ENCODE measurements at regions not wholly inside any gene's neighbourhood (a gene's known extent, or its start where the extent isn't known, plus 50 kb on each side); places are given as distances from the start of the nearest gene placed in this dataset.

- Histone ChIP-seq H3K4me1 (ENCODE audit: insufficient read depth, low read length) (peaks cover 4% of the 10 kb centered on the region), H3K27ac (ENCODE audit: low read depth, low read length) (no peak overlapping the region), H3K4me3 (ENCODE audit: low read depth in 1 of 2, low read length in 2 of 2) (no peak overlapping the region), H3K27me3 (ENCODE audit: control insufficient read depth in 1 of 2, insufficient read depth in 2 of 2, low read length in 2 of 2) (no peaks in the 10 kb centered on the region), H3K36me3 (ENCODE audit: insufficient read depth, low read length) (no peaks in the 10 kb centered on the region), H3K9me3 (ENCODE audit: low read length) (no peaks in the 10 kb centered on the region), H3K9ac (ENCODE audit: low read length) (no peak overlapping the region)
Observed at GRCh38 chr11:106463796-106464201, 386.3 kb downstream of the AASDHPPT start.

DNA sequence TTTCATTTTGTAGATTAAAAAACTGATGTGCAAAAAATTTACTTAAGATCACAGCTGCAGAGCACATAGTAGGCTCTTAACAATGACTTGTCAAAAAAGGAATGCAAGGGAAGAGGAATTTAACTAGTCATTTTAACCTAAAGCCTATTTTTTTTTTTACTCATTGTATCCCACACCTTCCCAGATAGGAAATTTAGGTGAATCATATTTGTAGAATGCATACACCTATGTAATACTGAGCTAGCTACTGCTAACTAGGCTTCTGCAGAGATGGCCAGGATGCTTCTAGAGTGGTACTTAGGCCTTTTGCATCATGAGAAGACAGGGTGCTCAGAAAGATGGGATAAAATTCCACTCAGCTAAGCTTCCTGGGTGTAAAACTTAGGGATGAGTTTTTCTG lies 387.3 kb downstream of the AASDHPPT start:
- H3K27ac ChIP-seq (ENCODE audit: low read depth, low read length): no peak overlapping the region
- no peaks in the 10 kb centered on the region for H3K27me3 ChIP-seq (ENCODE audit: control insufficient read depth in 1 of 2, insufficient read depth in 2 of 2, low read length in 2 of 2)
- H3K4me3 ChIP-seq (ENCODE audit: low read depth in 1 of 2, low read length in 2 of 2): no peak overlapping the region
- no peaks in the 10 kb centered on the region for H3K9me3 ChIP-seq (ENCODE audit: low read length)
- no peak overlapping the region for H3K9ac ChIP-seq (ENCODE audit: low read length)
- no peaks in the 10 kb centered on the region for H3K36me3 ChIP-seq (ENCODE audit: insufficient read depth, low read length)
- peaks cover 4% of the 10 kb centered on the region for H3K4me1 ChIP-seq (ENCODE audit: insufficient read depth, low read length)

DNA sequence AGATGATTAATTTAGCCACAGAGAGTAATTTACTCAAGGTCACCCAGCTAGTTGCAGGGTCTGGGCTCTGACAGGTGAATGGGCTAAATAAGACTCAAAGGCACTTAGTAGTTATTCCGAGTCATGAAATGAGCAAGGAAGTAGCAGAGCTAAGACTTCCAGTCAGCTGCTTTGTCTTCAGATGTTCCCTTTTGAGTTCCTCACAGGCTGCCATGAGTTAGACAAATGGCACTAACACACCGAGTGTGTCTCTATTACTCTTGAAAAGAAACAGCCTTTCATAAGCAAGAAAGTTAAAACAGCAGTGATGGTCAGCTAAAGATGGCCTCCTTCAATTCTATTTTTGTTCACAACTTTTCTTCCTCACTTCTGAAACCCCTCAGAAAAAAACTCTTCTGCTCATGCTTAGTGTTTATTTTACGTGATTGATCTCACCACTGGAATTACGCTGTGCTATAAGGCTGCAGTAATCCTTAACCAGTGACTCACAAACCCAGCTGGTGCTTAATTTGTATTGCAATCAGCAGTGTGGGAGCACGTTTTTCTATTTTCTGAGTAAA lies 389.1 kb downstream of the AASDHPPT start:
- H3K27ac ChIP-seq (ENCODE audit: low read depth, low read length): no peak overlapping the region
- H3K4me1 ChIP-seq (ENCODE audit: insufficient read depth, low read length): peaks cover 4% of the 10 kb centered on the region

DNA sequence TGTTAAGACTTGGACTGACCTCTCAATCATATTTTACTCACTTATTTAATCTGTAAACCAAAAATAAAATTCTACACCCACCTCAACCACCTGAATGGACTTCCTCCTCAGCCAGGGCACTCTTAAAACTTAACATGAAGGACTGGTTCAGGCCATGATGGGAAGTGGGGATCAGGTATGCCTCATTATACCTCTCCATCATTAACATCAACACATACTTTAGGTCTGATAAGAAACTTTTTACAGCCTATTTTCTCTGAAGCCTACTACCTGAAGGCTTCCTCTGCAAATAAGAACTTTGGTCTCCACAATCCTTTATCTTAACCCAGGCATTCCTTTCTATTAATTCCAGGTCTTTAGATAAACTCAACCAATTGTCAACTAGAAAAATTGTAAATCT lies 390.0 kb downstream of the AASDHPPT start:
- Histone ChIP-seq H3K9me3 (ENCODE audit: low read length) (no peaks in the 10 kb centered on the region), H3K27ac (ENCODE audit: low read depth, low read length) (no peak overlapping the region), H3K4me1 (ENCODE audit: insufficient read depth, low read length) (peaks cover 4% of the 10 kb centered on the region), H3K36me3 (ENCODE audit: insufficient read depth, low read length) (no peaks in the 10 kb centered on the region), H3K9ac (ENCODE audit: low read length) (no peak overlapping the region), H3K27me3 (ENCODE audit: control insufficient read depth in 1 of 2, insufficient read depth in 2 of 2, low read length in 2 of 2) (no peaks in the 10 kb centered on the region), H3K4me3 (ENCODE audit: low read depth in 1 of 2, low read length in 2 of 2) (no peak overlapping the region)

More for the DNA sequence above, 389.1 kb downstream of the AASDHPPT start:
- no peaks in the 10 kb centered on the region for H3K36me3 ChIP-seq (ENCODE audit: insufficient read depth, low read length)
- H3K27me3 ChIP-seq (ENCODE audit: control insufficient read depth in 1 of 2, insufficient read depth in 2 of 2, low read length in 2 of 2): no peaks in the 10 kb centered on the region
- no peak overlapping the region for H3K9ac ChIP-seq (ENCODE audit: low read length)
- H3K9me3 ChIP-seq (ENCODE audit: low read length): no peaks in the 10 kb centered on the region
- H3K4me3 ChIP-seq (ENCODE audit: low read depth in 1 of 2, low read length in 2 of 2): no peak overlapping the region

GRCh38 chr11:106468086-106468485 lies 390.6 kb downstream of the AASDHPPT start:
- H3K27ac ChIP-seq (ENCODE audit: low read depth, low read length): no peak overlapping the region
- H3K27me3 ChIP-seq (ENCODE audit: control insufficient read depth in 1 of 2, insufficient read depth in 2 of 2, low read length in 2 of 2): no peaks in the 10 kb centered on the region
- H3K4me3 ChIP-seq (ENCODE audit: low read depth in 1 of 2, low read length in 2 of 2): no peak overlapping the region
- no peaks in the 10 kb centered on the region for H3K9me3 ChIP-seq (ENCODE audit: low read length)
- H3K36me3 ChIP-seq (ENCODE audit: insufficient read depth, low read length): no peaks in the 10 kb centered on the region
- H3K4me1 ChIP-seq (ENCODE audit: insufficient read depth, low read length): peaks cover 4% of the 10 kb centered on the region
- H3K9ac ChIP-seq (ENCODE audit: low read length): no peak overlapping the region

DNA sequence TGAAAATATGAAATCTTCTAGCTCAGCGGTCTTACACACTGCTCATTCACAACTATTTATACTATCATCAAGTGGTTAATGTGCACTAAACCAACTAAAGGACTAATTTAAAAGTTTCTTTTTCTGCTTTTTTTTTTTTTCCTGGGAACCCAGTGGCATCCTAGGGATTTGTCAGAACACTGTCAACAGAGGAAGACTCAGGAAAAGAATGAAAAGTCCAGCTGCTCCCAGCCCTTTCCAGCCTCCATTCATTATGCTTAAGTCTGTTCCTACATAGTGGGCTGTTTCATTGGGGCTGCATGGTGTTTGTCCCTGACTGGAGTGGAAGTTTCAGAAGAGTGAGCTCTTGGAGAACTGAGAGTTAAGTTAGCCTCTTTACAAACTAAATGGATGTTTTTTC lies 391.1 kb downstream of the AASDHPPT start:
- H3K9me3 ChIP-seq (ENCODE audit: low read length): no peaks in the 10 kb centered on the region
- H3K4me3 ChIP-seq (ENCODE audit: low read depth in 1 of 2, low read length in 2 of 2): no peak overlapping the region
- no peaks in the 10 kb centered on the region for H3K36me3 ChIP-seq (ENCODE audit: insufficient read depth, low read length)
- H3K4me1 ChIP-seq (ENCODE audit: insufficient read depth, low read length): peaks cover 4% of the 10 kb centered on the region
- H3K9ac ChIP-seq (ENCODE audit: low read length): no peak overlapping the region
- H3K27me3 ChIP-seq (ENCODE audit: control insufficient read depth in 1 of 2, insufficient read depth in 2 of 2, low read length in 2 of 2): no peaks in the 10 kb centered on the region
- no peak overlapping the region for H3K27ac ChIP-seq (ENCODE audit: low read depth, low read length)

- no peak overlapping the region for H3K27ac ChIP-seq (ENCODE audit: low read depth, low read length)
- H3K36me3 ChIP-seq (ENCODE audit: insufficient read depth, low read length): no peaks in the 10 kb centered on the region
- no peaks in the 10 kb centered on the region for H3K9me3 ChIP-seq (ENCODE audit: low read length)
- H3K4me1 ChIP-seq (ENCODE audit: insufficient read depth, low read length): peaks cover 4% of the 10 kb centered on the region
- no peak overlapping the region for H3K4me3 ChIP-seq (ENCODE audit: low read depth in 1 of 2, low read length in 2 of 2)
- H3K9ac ChIP-seq (ENCODE audit: low read length): no peak overlapping the region
- no peaks in the 10 kb centered on the region for H3K27me3 ChIP-seq (ENCODE audit: control insufficient read depth in 1 of 2, insufficient read depth in 2 of 2, low read length in 2 of 2)
Observed at GRCh38 chr11:106470230-106470629, 392.8 kb downstream of the AASDHPPT start.

GRCh38 chr11:106471276-106471675 lies 393.8 kb downstream of the AASDHPPT start:
- peaks cover 3% of the 10 kb centered on the region for H3K4me1 ChIP-seq (ENCODE audit: insufficient read depth, low read length)
- H3K9ac ChIP-seq (ENCODE audit: low read length): no peak overlapping the region
- no peak overlapping the region for H3K4me3 ChIP-seq (ENCODE audit: low read depth in 1 of 2, low read length in 2 of 2)
- no peaks in the 10 kb centered on the region for H3K9me3 ChIP-seq (ENCODE audit: low read length)
- no peaks in the 10 kb centered on the region for H3K36me3 ChIP-seq (ENCODE audit: insufficient read depth, low read length)
- no peaks in the 10 kb centered on the region for H3K27me3 ChIP-seq (ENCODE audit: control insufficient read depth in 1 of 2, insufficient read depth in 2 of 2, low read length in 2 of 2)
- H3K27ac ChIP-seq (ENCODE audit: low read depth, low read length): no peak overlapping the region

GRCh38 chr11:106473089-106473722 lies 395.7 kb downstream of the AASDHPPT start:
- Histone ChIP-seq H3K9ac (ENCODE audit: low read length) (no peak overlapping the region), H3K27me3 (ENCODE audit: control insufficient read depth in 1 of 2, insufficient read depth in 2 of 2, low read length in 2 of 2) (no peaks in the 10 kb centered on the region), H3K27ac (ENCODE audit: low read depth, low read length) (no peak overlapping the region), H3K9me3 (ENCODE audit: low read length) (no peaks in the 10 kb centered on the region), H3K36me3 (ENCODE audit: insufficient read depth, low read length) (no peaks in the 10 kb centered on the region), H3K4me1 (ENCODE audit: insufficient read depth, low read length) (no peaks in the 10 kb centered on the region), H3K4me3 (ENCODE audit: low read depth in 1 of 2, low read length in 2 of 2) (no peak overlapping the region)

DNA sequence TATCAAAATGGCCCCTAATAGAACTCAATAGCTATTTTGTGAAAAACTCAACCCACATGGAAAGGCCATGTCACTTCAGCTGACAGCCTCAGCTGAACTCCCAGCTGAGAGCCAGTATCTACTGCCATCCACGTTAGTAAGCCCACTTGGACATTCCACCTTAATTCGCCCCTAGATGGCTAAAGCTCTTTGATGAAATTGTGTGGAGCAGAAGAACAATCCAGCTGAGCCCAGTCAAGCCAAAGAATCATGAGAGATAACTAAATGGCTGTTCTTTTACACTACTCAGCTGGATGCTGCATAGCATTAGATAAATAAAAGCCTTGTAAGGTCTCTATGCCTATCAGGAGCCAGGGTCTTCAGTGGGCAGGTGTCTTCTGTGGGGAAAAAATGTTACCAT lies 396.8 kb downstream of the AASDHPPT start:
- H3K9me3 ChIP-seq (ENCODE audit: low read length): no peaks in the 10 kb centered on the region
- H3K27me3 ChIP-seq (ENCODE audit: control insufficient read depth in 1 of 2, insufficient read depth in 2 of 2, low read length in 2 of 2): no peaks in the 10 kb centered on the region
- no peak overlapping the region for H3K9ac ChIP-seq (ENCODE audit: low read length)
- no peak overlapping the region for H3K27ac ChIP-seq (ENCODE audit: low read depth, low read length)
- H3K4me3 ChIP-seq (ENCODE audit: low read depth in 1 of 2, low read length in 2 of 2): no peak overlapping the region
- H3K4me1 ChIP-seq (ENCODE audit: insufficient read depth, low read length): no peaks in the 10 kb centered on the region
- H3K36me3 ChIP-seq (ENCODE audit: insufficient read depth, low read length): no peaks in the 10 kb centered on the region

- Histone ChIP-seq H3K4me3 (ENCODE audit: low read depth in 1 of 2, low read length in 2 of 2) (no peak overlapping the region), H3K9me3 (ENCODE audit: low read length) (no peaks in the 10 kb centered on the region), H3K27me3 (ENCODE audit: control insufficient read depth in 1 of 2, insufficient read depth in 2 of 2, low read length in 2 of 2) (no peaks in the 10 kb centered on the region), H3K4me1 (ENCODE audit: insufficient read depth, low read length) (no peaks in the 10 kb centered on the region), H3K36me3 (ENCODE audit: insufficient read depth, low read length) (no peaks in the 10 kb centered on the region), H3K27ac (ENCODE audit: low read depth, low read length) (no peak overlapping the region), H3K9ac (ENCODE audit: low read length) (no peak overlapping the region)
Observed at GRCh38 chr11:106475181-106475580, 397.7 kb downstream of the AASDHPPT start.

GRCh38 chr11:106477776-106478175 lies 400.3 kb downstream of the AASDHPPT start:
- no peaks in the 10 kb centered on the region for H3K36me3 ChIP-seq (ENCODE audit: insufficient read depth, low read length)
- no peaks in the 10 kb centered on the region for H3K4me1 ChIP-seq (ENCODE audit: insufficient read depth, low read length)
- no peak overlapping the region for H3K4me3 ChIP-seq (ENCODE audit: low read depth in 1 of 2, low read length in 2 of 2)
- H3K27me3 ChIP-seq (ENCODE audit: control insufficient read depth in 1 of 2, insufficient read depth in 2 of 2, low read length in 2 of 2): no peaks in the 10 kb centered on the region
- no peak overlapping the region for H3K9ac ChIP-seq (ENCODE audit: low read length)
- no peak overlapping the region for H3K27ac ChIP-seq (ENCODE audit: low read depth, low read length)
- H3K9me3 ChIP-seq (ENCODE audit: low read length): no peaks in the 10 kb centered on the region

Data from muscle layer of colon (tissue), 2 donors.